GM12892 (cell line): ENCODE measurements at regions not wholly inside any gene's neighbourhood (a gene's known extent, or its start where the extent isn't known, plus 50 kb on each side); places are given as distances from the start of the nearest gene placed in this dataset.

Experiments used
- DNase-seq: peaks from one replicate; pipeline ENCODE4 v3.0.0; 2011; ENCODE audit not compliant: insufficient read length
- FAIRE-seq: peaks from 2 replicates; lab custom pipeline; 2011; peaks lifted over from hg19 to GRCh38; lab: Jason Lieb, UNC
- POLR2A ChIP-seq: IDR thresholded peaks from 2 replicates; pipeline ENCODE4 v1.6.1; 2011; ENCODE audit warnings: low read depth, low read length, control low read depth
- POLR2AphosphoS5 ChIP-seq: IDR thresholded peaks from 2 replicates; pipeline ENCODE4 v1.6.1; 2011; ENCODE audit warnings: low read depth, low read length, control low read depth
- TAF1 ChIP-seq: IDR thresholded peaks from 2 replicates; pipeline ENCODE4 v1.6.1; 2011; ENCODE audit warnings: low read depth, mild to moderate bottlenecking, control low read depth, low read length, borderline replicate concordance

- FAIRE-seq (no peak), DNase-seq (no peak)
- TF ChIP-seq POLR2A (no peak), TAF1 (no peak), POLR2AphosphoS5 (no peak)
Measured at GRCh38 chr2:204454672-204455380, 90.4 kb upstream of the PARD3B start.

- TF ChIP-seq TAF1: no peak
- TF ChIP-seq POLR2AphosphoS5: no peak
- TF ChIP-seq POLR2A: no peak
- DNase-seq: no peak
- FAIRE-seq: no peak
Measured at GRCh38 chr2:204468746-204469429, 76.4 kb upstream of the PARD3B start.

- TF ChIP-seq POLR2AphosphoS5 (no peak), TAF1 (no peak), POLR2A (no peak)
- no peak for DNase-seq
- FAIRE-seq: no peak
Measured at GRCh38 chr2:204470178-204470620, 75.1 kb upstream of the PARD3B start.

GRCh38 chr2:204470621-204471196, 74.6 kb upstream of the PARD3B start:
- DNase-seq (no peak), FAIRE-seq (no peak)
- no peak for TF ChIP-seq TAF1
- no peak for TF ChIP-seq POLR2AphosphoS5
- TF ChIP-seq POLR2A: no peak

- no peak for TF ChIP-seq POLR2AphosphoS5
- TF ChIP-seq TAF1: no peak
- no peak for TF ChIP-seq POLR2A
- no peak for DNase-seq
- FAIRE-seq: no peak
Measured at GRCh38 chr2:204472375-204472774, 72.9 kb upstream of the PARD3B start.

- DNase-seq: no peak
- FAIRE-seq: no peak
- TF ChIP-seq TAF1 (no peak), POLR2AphosphoS5 (no peak), POLR2A (no peak)
Measured at GRCh38 chr2:204473224-204473623, 72.1 kb upstream of the PARD3B start.

GRCh38 chr2:204475399-204475798, 69.9 kb upstream of the PARD3B start:
- FAIRE-seq (no peak), DNase-seq (no peak)
- TF ChIP-seq POLR2AphosphoS5: no peak
- TF ChIP-seq POLR2A: no peak
- no peak for TF ChIP-seq TAF1

- TF ChIP-seq POLR2AphosphoS5: no peak
- no peak for TF ChIP-seq POLR2A
- no peak for TF ChIP-seq TAF1
- FAIRE-seq (no peak), DNase-seq (no peak)
Measured at GRCh38 chr2:204477358-204477950, 67.8 kb upstream of the PARD3B start.

GRCh38 chr2:204479557-204479956, 65.7 kb upstream of the PARD3B start:
- DNase-seq (no peak), FAIRE-seq (no peak)
- TF ChIP-seq POLR2A: no peak

- TF ChIP-seq TAF1 (no peak), POLR2A (no peak), POLR2AphosphoS5 (no peak)
- no peak for DNase-seq
- FAIRE-seq: no peak
Measured at GRCh38 chr2:204480676-204481075, 64.6 kb upstream of the PARD3B start.

GRCh38 chr2:204483608-204484081, 61.6 kb upstream of the PARD3B start:
- no peak for DNase-seq
- FAIRE-seq: no peak

GRCh38 chr2:204486321-204486720, 59.0 kb upstream of the PARD3B start:
- FAIRE-seq (no peak), DNase-seq (no peak)
- TF ChIP-seq POLR2A (no peak), POLR2AphosphoS5 (no peak), TAF1 (no peak)

More at GRCh38 chr2:204483608-204484081, 61.6 kb upstream of the PARD3B start:
- TF ChIP-seq TAF1 (no peak), POLR2A (no peak), POLR2AphosphoS5 (no peak)
